DMS79 (cell line): ENCODE measurements at regions not wholly inside any gene's neighbourhood (a gene's known extent, or its start where the extent isn't known, plus 50 kb on each side); places are given as distances from the start of the nearest gene placed in this dataset.

Source experiments
- DNase-seq: peaks from one replicate; lab custom pipeline; 2025; lab: John Stamatoyannopoulos, UW

DNA sequence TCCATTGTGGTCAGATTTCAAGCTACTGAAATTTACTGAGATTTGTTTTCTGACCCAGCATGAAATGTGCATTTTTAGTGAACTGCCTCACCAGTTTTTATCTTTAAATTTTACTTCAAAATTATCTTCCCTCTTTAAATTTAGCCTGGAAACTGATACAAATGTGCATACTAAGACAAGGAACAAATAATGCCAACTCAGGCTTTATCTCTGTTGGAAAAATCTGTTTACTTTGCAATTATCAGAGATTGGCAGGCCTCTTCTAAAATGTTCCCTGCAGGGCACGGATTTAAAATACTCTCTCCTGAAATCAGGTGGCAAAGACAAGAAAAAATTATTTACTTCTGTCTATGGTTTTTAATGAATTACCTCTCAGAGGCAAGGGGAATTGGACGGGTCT lies 151.0 kb upstream of the PTCH1 start:
- no peak for DNase-seq

DNA sequence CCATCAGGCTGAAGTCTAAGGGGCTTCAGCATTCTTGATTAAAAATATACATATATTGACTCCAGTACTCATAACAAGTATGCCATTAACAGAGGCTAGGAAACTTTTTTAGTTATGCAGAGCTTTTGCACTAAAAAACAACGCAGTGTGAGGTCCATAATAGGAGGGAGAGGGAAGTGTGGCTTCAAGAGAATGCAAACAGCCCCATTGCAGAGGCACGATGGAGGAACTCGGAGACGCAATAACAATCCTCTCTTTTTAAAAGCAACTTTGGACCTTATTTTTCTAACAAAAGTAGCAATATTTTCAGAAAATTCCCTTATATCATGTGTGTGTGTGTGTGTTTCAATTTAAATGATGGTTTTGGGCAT lies 150.0 kb upstream of the PTCH1 start:
- no peak for DNase-seq

DNA sequence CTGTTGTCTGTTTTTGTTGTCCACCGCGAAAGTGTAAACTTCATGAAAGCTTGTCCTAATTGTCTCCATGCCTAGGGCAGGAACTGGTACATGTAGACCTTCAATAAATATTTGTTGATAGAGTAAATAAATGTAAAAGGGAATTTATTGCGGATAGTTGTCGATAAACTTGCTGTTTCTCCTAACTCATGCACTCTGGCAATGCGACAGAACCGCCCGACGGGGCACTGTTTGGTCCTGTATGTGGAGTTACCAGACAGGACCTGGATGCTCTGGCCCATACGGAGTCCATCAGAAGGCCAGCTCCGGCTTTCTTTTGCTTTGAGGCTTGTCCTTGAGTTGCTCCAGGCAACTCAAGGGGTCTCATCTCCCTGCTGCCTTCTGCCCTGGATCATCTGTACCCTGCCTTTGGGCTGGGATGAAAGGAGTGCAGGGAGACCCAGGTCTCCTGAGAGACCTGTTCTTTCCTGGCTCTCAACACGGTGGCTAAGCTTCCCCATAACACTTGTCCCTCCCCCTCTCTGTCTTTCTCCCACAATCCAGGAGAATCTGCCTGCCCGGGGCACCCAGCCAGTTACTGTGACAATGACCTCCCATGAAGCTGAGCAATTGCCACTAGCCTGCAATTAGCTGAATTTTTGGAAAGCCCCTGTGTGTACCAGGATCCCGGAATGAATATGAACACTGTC lies 149.5 kb upstream of the PTCH1 start:
- DNase-seq, result no peak

DNA sequence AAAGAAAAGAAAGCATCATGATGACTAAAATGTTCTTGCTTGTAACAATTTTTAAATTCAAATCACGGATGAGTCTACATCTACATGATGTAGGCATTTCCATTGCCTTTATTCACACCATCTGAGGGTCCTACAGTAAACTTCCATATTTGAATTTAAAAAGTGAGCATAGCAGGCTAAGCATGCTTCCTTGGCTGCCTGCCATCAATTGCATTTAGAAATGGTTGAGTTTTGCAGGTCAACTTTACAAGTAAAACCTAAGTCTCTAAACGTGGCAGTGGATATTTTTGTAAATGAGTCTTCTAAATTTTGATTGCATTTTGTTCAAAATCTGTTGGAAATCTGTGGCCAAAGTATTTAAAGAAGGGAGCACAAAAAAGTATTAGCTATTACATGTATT lies 136.5 kb upstream of the PTCH1 start:
- no peak for DNase-seq

DNA sequence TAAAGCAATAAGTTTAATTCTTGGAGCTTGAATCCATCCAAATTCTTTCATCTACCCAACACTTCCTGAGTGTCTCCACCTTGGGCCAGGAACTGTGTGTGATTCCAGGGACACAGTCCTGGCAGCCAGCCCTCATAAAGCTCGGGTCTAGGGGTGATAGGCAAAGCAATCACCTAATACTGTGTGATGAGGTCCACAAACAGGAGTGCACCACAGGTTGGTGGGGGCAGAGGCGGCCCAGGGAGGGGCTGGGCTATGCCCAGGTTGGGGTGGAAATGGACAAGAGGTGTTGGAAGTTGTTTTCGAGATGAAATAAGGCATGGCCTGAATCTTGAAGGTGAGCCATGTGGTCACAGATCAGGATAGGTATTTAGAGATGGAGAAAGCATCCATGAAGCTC lies 133.9 kb upstream of the PTCH1 start:
- no peak for DNase-seq

GRCh38 chr9:95649801-95650213 lies 133.0 kb upstream of the PTCH1 start:
- DNase-seq, result no peak

DNA sequence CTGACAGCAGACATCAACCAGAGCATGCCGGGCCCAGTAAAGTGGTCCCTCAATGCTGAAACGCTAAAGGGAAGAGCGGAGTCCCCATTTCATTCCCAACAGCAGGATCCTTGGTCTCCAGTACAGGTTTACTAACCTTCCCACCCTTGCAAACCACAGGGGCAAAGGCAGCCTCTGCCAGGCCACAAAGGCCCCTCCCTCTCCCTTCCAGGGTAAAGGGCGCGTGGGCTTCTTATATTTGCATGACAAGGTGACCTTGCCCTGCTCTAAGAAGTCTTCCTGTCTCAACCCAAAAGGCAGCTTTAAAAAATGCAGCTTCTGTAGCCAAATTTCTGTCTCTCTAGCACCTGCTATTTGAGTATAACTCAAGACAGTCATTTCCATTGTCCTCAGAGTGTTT lies 131.5 kb upstream of the PTCH1 start:
- no peak for DNase-seq

- DNase-seq, result no peak
Measured at GRCh38 chr9:95645992-95646391, 129.2 kb upstream of the PTCH1 start.

GRCh38 chr9:95645579-95645978 lies 128.8 kb upstream of the PTCH1 start:
- no peak for DNase-seq

GRCh38 chr9:95644377-95644776 lies 127.6 kb upstream of the PTCH1 start:
- no peak for DNase-seq

DNA sequence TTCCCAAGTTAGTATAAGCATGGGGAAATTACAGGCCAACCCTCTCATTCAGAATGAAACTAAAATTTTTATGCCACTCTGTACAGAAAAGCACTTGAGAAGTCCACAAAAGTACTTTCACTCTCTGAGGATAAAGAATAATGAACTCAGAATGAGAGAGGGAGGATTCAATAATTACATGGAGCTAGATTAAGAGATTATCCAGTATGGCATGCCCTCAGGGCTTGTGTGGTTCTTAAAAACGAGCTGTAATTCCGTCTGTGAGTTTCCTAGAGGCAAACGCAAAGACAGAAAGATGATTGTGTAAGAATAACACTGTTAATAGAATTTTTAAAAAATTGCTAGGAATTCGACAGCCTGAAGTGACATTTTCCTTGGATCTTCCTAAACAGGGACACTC lies 126.8 kb upstream of the PTCH1 start:
- no peak for DNase-seq

DNA sequence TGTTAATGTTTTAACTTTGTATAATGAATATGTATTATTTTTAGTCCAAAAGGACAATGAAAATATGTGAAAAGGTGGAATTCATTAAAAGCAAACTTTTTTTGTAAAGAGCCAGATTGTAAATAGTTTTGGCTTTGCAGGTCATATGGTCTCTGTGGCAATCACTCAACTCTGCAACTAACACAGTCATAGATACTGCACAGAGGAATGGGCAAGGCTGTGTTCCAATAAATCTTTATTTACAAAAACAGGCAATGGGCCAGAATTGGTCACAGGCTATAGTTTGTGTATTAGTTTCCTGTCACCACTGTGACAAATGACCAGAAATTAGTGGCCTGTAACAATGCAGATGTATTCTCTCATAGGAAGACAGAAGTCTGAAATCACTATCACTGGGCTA lies 125.4 kb upstream of the PTCH1 start:
- no peak for DNase-seq

DNA sequence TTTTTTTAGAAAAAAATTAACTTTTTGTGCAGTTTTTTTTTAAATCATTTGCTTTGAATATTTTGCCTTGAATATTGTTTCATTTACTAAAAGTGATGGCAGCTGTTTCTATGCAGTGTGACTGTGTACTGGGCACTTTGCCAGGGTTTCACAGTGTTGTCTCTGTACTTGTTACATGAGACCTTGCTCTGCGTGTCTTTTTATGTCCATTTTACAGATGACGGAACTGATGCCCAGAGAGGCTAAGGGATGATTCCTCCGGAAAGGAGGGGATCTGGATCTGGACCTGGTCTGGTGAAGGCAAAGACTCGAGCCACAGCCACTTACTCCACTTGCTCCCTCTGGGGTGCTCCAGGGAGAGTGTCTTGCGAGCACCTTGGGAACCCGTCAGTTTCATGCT lies 124.8 kb upstream of the PTCH1 start:
- no peak for DNase-seq

GRCh38 chr9:95640336-95640735 lies 123.6 kb upstream of the PTCH1 start:
- DNase-seq, result no peak

- DNase-seq, result no peak
Measured at GRCh38 chr9:95635986-95636671, 119.4 kb upstream of the PTCH1 start.

DNA sequence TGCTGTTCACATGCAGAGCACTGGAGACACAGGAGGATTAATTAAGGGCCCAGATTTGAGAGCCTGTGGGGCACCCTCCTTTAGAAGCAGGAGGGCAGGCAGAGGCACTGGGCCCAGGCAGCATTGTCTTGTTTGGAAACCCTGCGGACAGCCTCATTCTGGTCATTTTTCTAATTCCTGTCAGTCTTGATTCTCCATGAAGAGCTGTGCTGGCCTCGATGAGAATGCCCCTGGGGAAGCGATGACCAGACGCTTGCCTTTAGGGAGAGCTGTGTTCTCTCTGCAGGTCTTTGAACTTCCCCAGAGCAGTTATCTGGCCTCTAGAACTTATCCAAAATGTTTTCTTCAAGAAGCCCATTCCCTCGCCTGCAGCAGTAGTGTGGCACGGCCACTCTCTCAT lies 117.8 kb upstream of the PTCH1 start:
- DNase-seq, result no peak

GRCh38 chr9:95634114-95634513 lies 117.3 kb upstream of the PTCH1 start:
- DNase-seq, result no peak

DNA sequence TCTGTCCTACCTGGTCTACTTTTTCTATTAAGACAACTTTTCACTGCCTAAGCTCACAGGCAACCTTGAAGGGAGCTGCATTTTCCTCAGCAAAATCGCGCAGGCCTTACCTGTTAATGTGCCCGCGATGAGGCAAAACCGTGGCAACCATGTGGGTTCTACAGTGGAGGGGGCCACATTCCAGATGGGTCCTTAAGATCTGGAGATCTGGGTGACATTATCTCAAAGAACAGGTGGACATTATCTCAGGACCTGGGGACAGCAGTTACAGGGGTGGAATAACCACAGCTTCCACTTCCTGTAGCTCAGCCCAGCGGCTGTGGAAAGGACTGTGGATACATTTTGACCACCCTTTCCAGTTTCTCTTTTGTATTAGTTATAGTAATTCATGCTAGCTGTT lies 112.8 kb upstream of the PTCH1 start:
- DNase-seq, result no peak

GRCh38 chr9:95627802-95628201 lies 111.0 kb upstream of the PTCH1 start:
- DNase-seq, result no peak

- DNase-seq, result no peak
Measured at GRCh38 chr9:95626885-95627558, 110.3 kb upstream of the PTCH1 start.

DNA sequence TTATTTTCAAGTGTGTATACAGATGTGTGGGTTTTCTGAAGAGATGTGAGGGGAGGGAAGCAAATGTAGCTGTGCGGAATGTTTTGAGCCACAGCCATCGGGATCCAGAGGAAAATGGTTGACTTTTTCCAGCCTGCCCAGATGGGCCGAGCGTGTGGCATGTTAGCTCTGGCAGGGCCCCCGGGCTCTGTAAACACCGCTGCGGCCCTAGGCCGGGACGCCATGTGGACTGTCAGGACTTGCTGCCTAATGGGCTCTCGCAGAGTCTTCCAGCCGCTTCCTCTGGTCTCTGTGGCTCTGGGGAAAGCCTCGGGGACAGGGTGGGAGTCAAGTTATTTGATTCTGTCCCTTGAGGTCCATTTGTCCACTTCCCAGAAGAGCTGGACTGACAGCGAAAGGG lies 109.6 kb upstream of the PTCH1 start:
- DNase-seq, result no peak

- no peak for DNase-seq
Measured at GRCh38 chr9:95623640-95624039, 106.9 kb upstream of the PTCH1 start.

DNA sequence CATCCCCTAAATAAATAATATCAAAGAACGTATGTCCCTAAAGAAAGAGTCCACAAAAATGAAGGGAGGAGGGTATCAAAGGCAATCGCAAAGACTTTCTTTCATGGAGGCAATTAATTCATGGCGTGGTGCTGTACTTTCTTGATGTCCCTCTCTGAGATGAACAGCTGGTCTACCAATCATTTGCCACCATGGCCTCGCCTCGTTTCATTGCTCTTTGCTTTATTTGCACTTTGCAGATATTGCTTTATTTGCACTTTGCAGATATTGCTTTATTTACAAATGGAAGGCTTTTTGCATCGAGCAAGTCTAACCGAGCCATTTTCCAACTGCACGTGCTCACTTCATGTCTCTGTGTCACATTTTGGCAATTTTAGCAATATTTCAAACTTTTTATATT lies 104.0 kb upstream of the PTCH1 start:
- no peak for DNase-seq

DNA sequence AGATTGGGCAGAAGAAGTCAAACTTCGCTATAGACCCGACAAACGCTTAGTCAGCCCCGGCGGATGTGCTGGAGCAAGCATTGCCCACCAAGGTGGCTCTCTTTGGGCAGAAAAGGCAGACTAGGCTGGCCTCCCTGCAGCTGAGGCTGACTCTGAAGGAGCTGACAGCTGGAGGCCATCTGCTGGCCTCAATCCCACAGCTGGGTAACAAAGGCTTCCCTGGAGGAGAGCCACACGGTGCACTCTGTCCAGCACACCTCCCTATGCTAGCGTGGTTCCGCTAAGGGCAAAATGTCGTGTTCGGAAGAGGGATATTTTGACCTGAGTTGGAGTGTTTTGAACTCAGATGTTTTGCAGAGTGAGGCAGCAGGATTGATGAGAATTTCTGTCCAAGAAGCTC lies 103.5 kb upstream of the PTCH1 start:
- no peak for DNase-seq
